ENCODE measurements at regions not wholly inside any gene's neighbourhood (a gene's known extent, or its start where the extent isn't known, plus 50 kb on each side); places are given as distances from the start of the nearest gene placed in this dataset.

GRCh38 chr13:108573455-108573854, 56.0 kb upstream of the MYO16 start:
- no peaks in the 10 kb centered on the region for H3K79me2 ChIP-seq (ENCODE audit: insufficient read depth, low read length)
- intact Hi-C loops (cut with micrococcal nuclease) = no loop called here
- no TSS peak for BruUV-seq (replicated peaks)
- no peaks in the 10 kb centered on the region for H3K36me3 ChIP-seq (ENCODE audit: control insufficient read depth in 1 of 2, insufficient read depth in 2 of 2, low read length in 2 of 2)
- RAD21 ChIA-PET (ENCODE audit: low non-redundant PET in 1 of 2, low total read pairs in 2 of 2, uncharacterized antibody in 2 of 2, unreplicated experiment in 2 of 2) = no interaction called here
- no peak overlapping the region for H3K9ac ChIP-seq (ENCODE audit: low read length)
- ATAC-seq = no peak
- H3K4me3 ChIP-seq (replicated peaks in 1 of 2; ENCODE audit: low read depth in 1 of 2, low read length in 2 of 2) = no peak overlapping the region
- no peaks in the 10 kb centered on the region for H3K9me3 ChIP-seq (ENCODE audit: control insufficient read depth in 1 of 2, insufficient read depth in 1 of 2, low read depth in 1 of 2, low read length in 2 of 2)
- no peaks in the 10 kb centered on the region for H3K4me1 ChIP-seq (ENCODE audit: control insufficient read depth in 1 of 2, insufficient read depth in 2 of 2, low read length in 2 of 2)
- no peak overlapping the region for H3K4me2 ChIP-seq (ENCODE audit: low read length)
- no peak for DNase-seq (ENCODE audit: low read depth, low spot score)
- POLR2A ChIA-PET = no interaction called here
- TF ChIP-seq MAX (IDR thresholded peaks at IDR 0.05) (no peak), EZH2phosphoT487 (IDR thresholded peaks at IDR 0.05; ENCODE audit: borderline replicate concordance) (no peak)
- TF ChIP-seq, protein P1, sequence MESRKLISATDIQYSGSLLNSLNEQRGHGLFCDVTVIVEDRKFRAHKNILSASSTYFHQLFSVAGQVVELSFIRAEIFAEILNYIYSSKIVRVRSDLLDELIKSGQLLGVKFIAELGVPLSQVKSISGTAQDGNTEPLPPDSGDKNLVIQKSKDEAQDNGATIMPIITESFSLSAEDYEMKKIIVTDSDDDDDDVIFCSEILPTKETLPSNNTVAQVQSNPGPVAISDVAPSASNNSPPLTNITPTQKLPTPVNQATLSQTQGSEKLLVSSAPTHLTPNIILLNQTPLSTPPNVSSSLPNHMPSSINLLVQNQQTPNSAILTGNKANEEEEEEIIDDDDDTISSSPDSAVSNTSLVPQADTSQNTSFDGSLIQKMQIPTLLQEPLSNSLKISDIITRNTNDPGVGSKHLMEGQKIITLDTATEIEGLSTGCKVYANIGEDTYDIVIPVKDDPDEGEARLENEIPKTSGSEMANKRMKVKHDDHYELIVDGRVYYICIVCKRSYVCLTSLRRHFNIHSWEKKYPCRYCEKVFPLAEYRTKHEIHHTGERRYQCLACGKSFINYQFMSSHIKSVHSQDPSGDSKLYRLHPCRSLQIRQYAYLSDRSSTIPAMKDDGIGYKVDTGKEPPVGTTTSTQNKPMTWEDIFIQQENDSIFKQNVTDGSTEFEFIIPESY (IDR thresholded peaks at IDR 0.05; ENCODE audit: extremely low read depth, insufficient replicate concordance, low read length) = no peak
- H3K9me2 ChIP-seq (ENCODE audit: insufficient read depth) = no peaks in the 10 kb centered on the region
- H3K27ac ChIP-seq (ENCODE audit: low read depth, low read length) = no peak overlapping the region
- no peak overlapping the region for H2AFZ ChIP-seq (ENCODE audit: low read depth, low read length, poor library complexity, severe bottlenecking)
- no peaks in the 10 kb centered on the region for H4K20me1 ChIP-seq (ENCODE audit: insufficient read depth)
- H3K27me3 ChIP-seq (ENCODE audit: insufficient read depth, low read length) = no peaks in the 10 kb centered on the region; the same call in 1 of the 2 replicates
- CTCF ChIA-PET = no interaction called here

- H2AFZ ChIP-seq (ENCODE audit: low read depth, low read length, poor library complexity, severe bottlenecking) = no peak overlapping the region
- intact Hi-C loops (cut with micrococcal nuclease) = no loop called here
- no peak for TF ChIP-seq JUND (IDR thresholded peaks at IDR 0.05)
- no peak for TF ChIP-seq CEBPB (IDR thresholded peaks at IDR 0.05; ENCODE audit: low read depth)
- no peak for TF ChIP-seq POLR2AphosphoS5 (IDR thresholded peaks at IDR 0.05; ENCODE audit: low read depth, low read length)
- TF ChIP-seq, protein P2, sequence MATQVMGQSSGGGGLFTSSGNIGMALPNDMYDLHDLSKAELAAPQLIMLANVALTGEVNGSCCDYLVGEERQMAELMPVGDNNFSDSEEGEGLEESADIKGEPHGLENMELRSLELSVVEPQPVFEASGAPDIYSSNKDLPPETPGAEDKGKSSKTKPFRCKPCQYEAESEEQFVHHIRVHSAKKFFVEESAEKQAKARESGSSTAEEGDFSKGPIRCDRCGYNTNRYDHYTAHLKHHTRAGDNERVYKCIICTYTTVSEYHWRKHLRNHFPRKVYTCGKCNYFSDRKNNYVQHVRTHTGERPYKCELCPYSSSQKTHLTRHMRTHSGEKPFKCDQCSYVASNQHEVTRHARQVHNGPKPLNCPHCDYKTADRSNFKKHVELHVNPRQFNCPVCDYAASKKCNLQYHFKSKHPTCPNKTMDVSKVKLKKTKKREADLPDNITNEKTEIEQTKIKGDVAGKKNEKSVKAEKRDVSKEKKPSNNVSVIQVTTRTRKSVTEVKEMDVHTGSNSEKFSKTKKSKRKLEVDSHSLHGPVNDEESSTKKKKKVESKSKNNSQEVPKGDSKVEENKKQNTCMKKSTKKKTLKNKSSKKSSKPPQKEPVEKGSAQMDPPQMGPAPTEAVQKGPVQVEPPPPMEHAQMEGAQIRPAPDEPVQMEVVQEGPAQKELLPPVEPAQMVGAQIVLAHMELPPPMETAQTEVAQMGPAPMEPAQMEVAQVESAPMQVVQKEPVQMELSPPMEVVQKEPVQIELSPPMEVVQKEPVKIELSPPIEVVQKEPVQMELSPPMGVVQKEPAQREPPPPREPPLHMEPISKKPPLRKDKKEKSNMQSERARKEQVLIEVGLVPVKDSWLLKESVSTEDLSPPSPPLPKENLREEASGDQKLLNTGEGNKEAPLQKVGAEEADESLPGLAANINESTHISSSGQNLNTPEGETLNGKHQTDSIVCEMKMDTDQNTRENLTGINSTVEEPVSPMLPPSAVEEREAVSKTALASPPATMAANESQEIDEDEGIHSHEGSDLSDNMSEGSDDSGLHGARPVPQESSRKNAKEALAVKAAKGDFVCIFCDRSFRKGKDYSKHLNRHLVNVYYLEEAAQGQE (IDR thresholded peaks at IDR 0.05; ENCODE audit: low read depth) = no peak
- no peak for TF ChIP-seq TCF7L2 (IDR thresholded peaks at IDR 0.05; ENCODE audit: borderline replicate concordance, extremely low read depth, insufficient read depth, insufficient read length)
- TF ChIP-seq SRF (IDR thresholded peaks at IDR 0.05; ENCODE audit: low read depth) = no peak
- no peak for TF ChIP-seq EGR1 (IDR thresholded peaks at IDR 0.05; ENCODE audit: low read depth)
- no peak for TF ChIP-seq POLR2A (IDR thresholded peaks at IDR 0.05; ENCODE audit: borderline replicate concordance, extremely low read depth, insufficient read depth, insufficient read length)
- no peak for TF ChIP-seq EZH2phosphoT487 (IDR thresholded peaks at IDR 0.05; ENCODE audit: borderline replicate concordance)
- TF ChIP-seq ATF3 (IDR thresholded peaks at IDR 0.05) = no peak
- no peak for TF ChIP-seq MAX (IDR thresholded peaks at IDR 0.05)
Measured at GRCh38 chr13:108574856-108575255, 54.6 kb upstream of the MYO16 start.

More at GRCh38 chr13:108574856-108575255, 54.6 kb upstream of the MYO16 start:
- DNase-seq (ENCODE audit: low read depth, low spot score) = no peak
- H3K36me3 ChIP-seq (ENCODE audit: control insufficient read depth in 1 of 2, insufficient read depth in 2 of 2, low read length in 2 of 2) = no peaks in the 10 kb centered on the region
- RAD21 ChIA-PET (ENCODE audit: low non-redundant PET in 1 of 2, low total read pairs in 2 of 2, uncharacterized antibody in 2 of 2, unreplicated experiment in 2 of 2) = no interaction called here
- no peaks in the 10 kb centered on the region for H3K9me3 ChIP-seq (ENCODE audit: control insufficient read depth in 1 of 2, insufficient read depth in 1 of 2, low read depth in 1 of 2, low read length in 2 of 2)
- POLR2A ChIA-PET = no interaction called here
- H3K4me1 ChIP-seq (ENCODE audit: control insufficient read depth in 1 of 2, insufficient read depth in 2 of 2, low read length in 2 of 2) = no peaks in the 10 kb centered on the region
- no TSS peak for BruUV-seq (replicated peaks)
- H3K9ac ChIP-seq (ENCODE audit: low read length) = no peak overlapping the region
- no peak for ATAC-seq
- H4K20me1 ChIP-seq (ENCODE audit: insufficient read depth) = no peaks in the 10 kb centered on the region
- H3K27ac ChIP-seq (ENCODE audit: low read depth, low read length) = no peak overlapping the region
- no peak overlapping the region for H3K4me3 ChIP-seq (replicated peaks in 1 of 2; ENCODE audit: low read depth in 1 of 2, low read length in 2 of 2)
- no peaks in the 10 kb centered on the region; the same call in 1 of the 2 replicates for H3K27me3 ChIP-seq (ENCODE audit: insufficient read depth, low read length)
- CTCF ChIA-PET = no interaction called here
- no peaks in the 10 kb centered on the region for H3K9me2 ChIP-seq (ENCODE audit: insufficient read depth)
- no peak overlapping the region for H3K4me2 ChIP-seq (ENCODE audit: low read length)
- H3K79me2 ChIP-seq (ENCODE audit: insufficient read depth, low read length) = no peaks in the 10 kb centered on the region

All from HCT116 (cell line).